ENCODE measurements at regions not wholly inside any gene's neighbourhood (a gene's known extent, or its start where the extent isn't known, plus 50 kb on each side); places are given as distances from the start of the nearest gene placed in this dataset.

GRCh38 chr12:13359636-13360035, 163.1 kb downstream of the EMP1 start:
- Histone ChIP-seq H3K4me1 (ENCODE audit: control insufficient read depth, insufficient read depth, low read length) (no peaks in the 10 kb centered on the region), H3K27me3 (ENCODE audit: control insufficient read depth, insufficient read depth, low read length, poor library complexity, severe bottlenecking) (no peaks in the 10 kb centered on the region), H3K27ac (ENCODE audit: insufficient read depth, low read depth, low read length, poor library complexity, severe bottlenecking) (no peak overlapping the region), H3K36me3 (ENCODE audit: control insufficient read depth, insufficient read depth, low read length) (no peaks in the 10 kb centered on the region), H3K4me3 (ENCODE audit: insufficient read depth, low read depth, low read length) (no peak overlapping the region), H3K9me3 (ENCODE audit: control insufficient read depth, low read length) (no peaks in the 10 kb centered on the region)

GRCh38 chr12:13358391-13358905, 161.9 kb downstream of the EMP1 start:
- no peaks in the 10 kb centered on the region for H3K36me3 ChIP-seq (ENCODE audit: control insufficient read depth, insufficient read depth, low read length)
- no peaks in the 10 kb centered on the region for H3K4me1 ChIP-seq (ENCODE audit: control insufficient read depth, insufficient read depth, low read length)
- no peak overlapping the region for H3K4me3 ChIP-seq (ENCODE audit: insufficient read depth, low read depth, low read length)
- 96 to 99% methylated on average over 4 of the region's 4 CpGs for WGBS, 2 experiments
- H3K27ac ChIP-seq (ENCODE audit: insufficient read depth, low read depth, low read length, poor library complexity, severe bottlenecking): no peak overlapping the region
- no peaks in the 10 kb centered on the region for H3K9me3 ChIP-seq (ENCODE audit: control insufficient read depth, low read length)
- no peaks in the 10 kb centered on the region for H3K27me3 ChIP-seq (ENCODE audit: control insufficient read depth, insufficient read depth, low read length, poor library complexity, severe bottlenecking)

GRCh38 chr12:13350946-13351345, 154.4 kb downstream of the EMP1 start:
- Histone ChIP-seq H3K9me3 (ENCODE audit: control insufficient read depth, low read length) (no peaks in the 10 kb centered on the region), H3K36me3 (ENCODE audit: control insufficient read depth, insufficient read depth, low read length) (no peaks in the 10 kb centered on the region), H3K4me1 (ENCODE audit: control insufficient read depth, insufficient read depth, low read length) (no peaks in the 10 kb centered on the region), H3K4me3 (ENCODE audit: insufficient read depth, low read depth, low read length) (no peak overlapping the region), H3K27me3 (ENCODE audit: control insufficient read depth, insufficient read depth, low read length, poor library complexity, severe bottlenecking) (no peaks in the 10 kb centered on the region), H3K27ac (ENCODE audit: insufficient read depth, low read depth, low read length, poor library complexity, severe bottlenecking) (no peak overlapping the region)
- 92 to 97% methylated on average over 2 of the region's 2 CpGs for WGBS, 2 experiments

- Histone ChIP-seq H3K27me3 (ENCODE audit: control insufficient read depth, insufficient read depth, low read length, poor library complexity, severe bottlenecking) (no peaks in the 10 kb centered on the region), H3K4me1 (ENCODE audit: control insufficient read depth, insufficient read depth, low read length) (no peaks in the 10 kb centered on the region), H3K4me3 (ENCODE audit: insufficient read depth, low read depth, low read length) (no peak overlapping the region), H3K9me3 (ENCODE audit: control insufficient read depth, low read length) (no peaks in the 10 kb centered on the region), H3K36me3 (ENCODE audit: control insufficient read depth, insufficient read depth, low read length) (no peaks in the 10 kb centered on the region), H3K27ac (ENCODE audit: insufficient read depth, low read depth, low read length, poor library complexity, severe bottlenecking) (no peak overlapping the region)
- WGBS, 2 experiments: 76 to 79% methylated on average over 2 of the region's 2 CpGs
These were observed 153.9 kb downstream of the EMP1 start for GRCh38 chr12:13350381-13350780.

GRCh38 chr12:13348464-13348863, 151.9 kb downstream of the EMP1 start:
- H3K4me3 ChIP-seq (ENCODE audit: insufficient read depth, low read depth, low read length): no peak overlapping the region
- no peaks in the 10 kb centered on the region for H3K27me3 ChIP-seq (ENCODE audit: control insufficient read depth, insufficient read depth, low read length, poor library complexity, severe bottlenecking)
- no peaks in the 10 kb centered on the region for H3K36me3 ChIP-seq (ENCODE audit: control insufficient read depth, insufficient read depth, low read length)
- no peak overlapping the region for H3K27ac ChIP-seq (ENCODE audit: insufficient read depth, low read depth, low read length, poor library complexity, severe bottlenecking)
- H3K4me1 ChIP-seq (ENCODE audit: control insufficient read depth, insufficient read depth, low read length): no peaks in the 10 kb centered on the region
- 61% methylated on average over 1 of the region's 1 CpG for WGBS, 2 experiments
- no peaks in the 10 kb centered on the region for H3K9me3 ChIP-seq (ENCODE audit: control insufficient read depth, low read length)

- WGBS, 2 experiments: 76 to 89% methylated on average over 3 to 4 of the region's 4 CpGs
- Histone ChIP-seq H3K4me1 (ENCODE audit: control insufficient read depth, insufficient read depth, low read length) (no peaks in the 10 kb centered on the region), H3K36me3 (ENCODE audit: control insufficient read depth, insufficient read depth, low read length) (no peaks in the 10 kb centered on the region), H3K27ac (ENCODE audit: insufficient read depth, low read depth, low read length, poor library complexity, severe bottlenecking) (no peak overlapping the region), H3K27me3 (ENCODE audit: control insufficient read depth, insufficient read depth, low read length, poor library complexity, severe bottlenecking) (no peaks in the 10 kb centered on the region), H3K4me3 (ENCODE audit: insufficient read depth, low read depth, low read length) (no peak overlapping the region), H3K9me3 (ENCODE audit: control insufficient read depth, low read length) (no peaks in the 10 kb centered on the region)
These were observed 150.9 kb downstream of the EMP1 start for GRCh38 chr12:13347241-13348043.

GRCh38 chr12:13345722-13346121, 149.2 kb downstream of the EMP1 start:
- Histone ChIP-seq H3K4me3 (ENCODE audit: insufficient read depth, low read depth, low read length) (no peak overlapping the region), H3K27me3 (ENCODE audit: control insufficient read depth, insufficient read depth, low read length, poor library complexity, severe bottlenecking) (no peaks in the 10 kb centered on the region), H3K27ac (ENCODE audit: insufficient read depth, low read depth, low read length, poor library complexity, severe bottlenecking) (no peak overlapping the region), H3K4me1 (ENCODE audit: control insufficient read depth, insufficient read depth, low read length) (no peaks in the 10 kb centered on the region), H3K36me3 (ENCODE audit: control insufficient read depth, insufficient read depth, low read length) (no peaks in the 10 kb centered on the region), H3K9me3 (ENCODE audit: control insufficient read depth, low read length) (no peaks in the 10 kb centered on the region)

- H3K4me1 ChIP-seq (ENCODE audit: control insufficient read depth, insufficient read depth, low read length): no peaks in the 10 kb centered on the region
- no peaks in the 10 kb centered on the region for H3K36me3 ChIP-seq (ENCODE audit: control insufficient read depth, insufficient read depth, low read length)
- WGBS, 2 experiments: 91 to 93% methylated on average over 2 of the region's 2 CpGs
- H3K9me3 ChIP-seq (ENCODE audit: control insufficient read depth, low read length): no peaks in the 10 kb centered on the region
- no peak overlapping the region for H3K4me3 ChIP-seq (ENCODE audit: insufficient read depth, low read depth, low read length)
- H3K27me3 ChIP-seq (ENCODE audit: control insufficient read depth, insufficient read depth, low read length, poor library complexity, severe bottlenecking): no peaks in the 10 kb centered on the region
- H3K27ac ChIP-seq (ENCODE audit: insufficient read depth, low read depth, low read length, poor library complexity, severe bottlenecking): no peak overlapping the region
These were observed 146.8 kb downstream of the EMP1 start for GRCh38 chr12:13343375-13343774.

- 86 to 98% methylated on average over 3 of the region's 3 CpGs for WGBS, 2 experiments
- Histone ChIP-seq H3K4me1 (ENCODE audit: control insufficient read depth, insufficient read depth, low read length) (no peaks in the 10 kb centered on the region), H3K4me3 (ENCODE audit: insufficient read depth, low read depth, low read length) (no peak overlapping the region), H3K27me3 (ENCODE audit: control insufficient read depth, insufficient read depth, low read length, poor library complexity, severe bottlenecking) (no peaks in the 10 kb centered on the region), H3K9me3 (ENCODE audit: control insufficient read depth, low read length) (no peaks in the 10 kb centered on the region), H3K36me3 (ENCODE audit: control insufficient read depth, insufficient read depth, low read length) (no peaks in the 10 kb centered on the region), H3K27ac (ENCODE audit: insufficient read depth, low read depth, low read length, poor library complexity, severe bottlenecking) (no peak overlapping the region)
These were observed 146.4 kb downstream of the EMP1 start for GRCh38 chr12:13342971-13343370.

- H3K4me3 ChIP-seq (ENCODE audit: insufficient read depth, low read depth, low read length): no peak overlapping the region
- no peaks in the 10 kb centered on the region for H3K36me3 ChIP-seq (ENCODE audit: control insufficient read depth, insufficient read depth, low read length)
- no peaks in the 10 kb centered on the region for H3K4me1 ChIP-seq (ENCODE audit: control insufficient read depth, insufficient read depth, low read length)
- no peaks in the 10 kb centered on the region for H3K9me3 ChIP-seq (ENCODE audit: control insufficient read depth, low read length)
- 90 to 95% methylated on average over 1 of the region's 1 CpG for WGBS, 2 experiments
- H3K27me3 ChIP-seq (ENCODE audit: control insufficient read depth, insufficient read depth, low read length, poor library complexity, severe bottlenecking): no peaks in the 10 kb centered on the region
- no peak overlapping the region for H3K27ac ChIP-seq (ENCODE audit: insufficient read depth, low read depth, low read length, poor library complexity, severe bottlenecking)
These were observed 143.6 kb downstream of the EMP1 start for GRCh38 chr12:13340149-13340548.
